ENCODE measurements at regions not wholly inside any gene's neighbourhood (a gene's known extent, or its start where the extent isn't known, plus 50 kb on each side); places are given as distances from the start of the nearest gene placed in this dataset.
"Not testable (repeated sequence)": the region's sequence is repeated elsewhere in the genome, so short reads cannot be mapped to it uniquely, and the experiment has no call there.

- H3K9me3 Mint-ChIP-seq; ATAC-seq (ENCODE audit: low read depth); intact Hi-C loops (cut with micrococcal nuclease); CTCF ChIA-PET; H3K27me3 Mint-ChIP-seq; DNase-seq; H3K36me3 Mint-ChIP-seq (ENCODE audit: low read depth): not testable (repeated sequence)
- POLR2A ChIA-PET, result interaction anchor here (0.6 to 1.7 kb wide), 6 partner anchors 56 to 156 kb away, joined by 3 to 11 read pairs (median 4); partner anchors contain the start of gene AMN1
- Mint-ChIP-seq H3K4me1 (peaks cover 56% of the 10 kb centered on the region), H3K4me3 (peak overlapping the region; percentile 78), H3K27ac (peak overlapping the region; percentile 88)
Observed at GRCh38 chr12:31804707-31805106, 75.9 kb upstream of the AMN1 start.

- ChIA-PET CTCF (no interaction called here), POLR2A (interaction anchor here (0.6 to 1.7 kb wide), 8 partner anchors 54 to 156 kb away, joined by 3 to 11 read pairs (median 4); partner anchors contain the start of gene AMN1)
- no peak for TF ChIP-seq CTCF (IDR thresholded peaks at IDR 0.05)
- Mint-ChIP-seq H3K27ac (peak overlapping the region; percentile 88), H3K4me1 (peaks cover 50% of the 10 kb centered on the region), H3K4me3 (peak overlapping the region; percentile 78), H3K9me3 (no peaks in the 10 kb centered on the region), H3K27me3 (no peaks in the 10 kb centered on the region), H3K36me3 (ENCODE audit: low read depth) (peaks cover 8% of the 10 kb centered on the region)
- no peak for ATAC-seq (ENCODE audit: low read depth)
- DNase-seq, result no peak
- intact Hi-C loops (cut with micrococcal nuclease), result no loop called here
Observed at GRCh38 chr12:31804185-31804504, 75.3 kb upstream of the AMN1 start.

GRCh38 chr12:31803306-31804184 lies 74.7 kb upstream of the AMN1 start:
- ChIA-PET POLR2A (interaction anchor here (0.6 to 1.7 kb wide), 8 partner anchors 55 to 157 kb away, joined by 3 to 11 read pairs (median 4); partner anchors contain the start of gene AMN1), CTCF (no interaction called here)
- peak overlapping the region; percentile 88 for H3K27ac Mint-ChIP-seq
- intact Hi-C loops (cut with micrococcal nuclease), result no loop called here
- peaks cover 45% of the 10 kb centered on the region for H3K4me1 Mint-ChIP-seq
- no peaks in the 10 kb centered on the region for H3K9me3 Mint-ChIP-seq
- peaks cover 8% of the 10 kb centered on the region for H3K36me3 Mint-ChIP-seq (ENCODE audit: low read depth)
- TF ChIP-seq CTCF (IDR thresholded peaks at IDR 0.05), result no peak
- ATAC-seq (ENCODE audit: low read depth) (no peak), DNase-seq (no peak)
- no peaks in the 10 kb centered on the region for H3K27me3 Mint-ChIP-seq
- H3K4me3 Mint-ChIP-seq, result peak overlapping the region; percentile 78

GRCh38 chr12:31801872-31802271 lies 73.1 kb upstream of the AMN1 start:
- Mint-ChIP-seq H3K36me3 (ENCODE audit: low read depth) (peaks cover 11% of the 10 kb centered on the region), H3K9me3 (no peaks in the 10 kb centered on the region), H3K27me3 (no peaks in the 10 kb centered on the region), H3K4me1 (peaks cover 40% of the 10 kb centered on the region), H3K27ac (peak overlapping the region; percentile 53), H3K4me3 (no peak overlapping the region)
- POLR2A ChIA-PET, result interaction anchor here (0.6 to 1.0 kb wide), 3 partner anchors 10 to 52 kb away, joined by 4 to 6 read pairs (median 4); a partner anchor contains a TSS
- TF ChIP-seq CTCF (IDR thresholded peaks at IDR 0.05), result no peak
- DNase-seq, result no peak
- CTCF ChIA-PET, result no interaction called here
- intact Hi-C loops (cut with micrococcal nuclease), result no loop called here
- no peak for ATAC-seq (ENCODE audit: low read depth)

- intact Hi-C loops (cut with micrococcal nuclease), result no loop called here
- H3K4me3 Mint-ChIP-seq, result no peak overlapping the region
- POLR2A ChIA-PET, result no interaction called here
Observed at GRCh38 chr12:31797230-31797872, 68.5 kb upstream of the AMN1 start.

More at GRCh38 chr12:31797230-31797872, 68.5 kb upstream of the AMN1 start:
- peak overlapping the region; percentile 27 for H3K27ac Mint-ChIP-seq
- ATAC-seq (ENCODE audit: low read depth), result no peak
- H3K9me3 Mint-ChIP-seq, result no peaks in the 10 kb centered on the region
- peaks cover 9% of the 10 kb centered on the region for H3K36me3 Mint-ChIP-seq (ENCODE audit: low read depth)
- CTCF ChIA-PET, result no interaction called here
- peaks cover 22% of the 10 kb centered on the region for H3K4me1 Mint-ChIP-seq
- H3K27me3 Mint-ChIP-seq, result no peaks in the 10 kb centered on the region
- TF ChIP-seq CTCF (IDR thresholded peaks at IDR 0.05), result no peak
- DNase-seq, result no peak
